ACC112 (cell line): ENCODE measurements at regions not wholly inside any gene's neighbourhood (a gene's known extent, or its start where the extent isn't known, plus 50 kb on each side); places are given as distances from the start of the nearest gene placed in this dataset.

Source experiments
- H2AFZ ChIP-seq: fragments of 200-600 bp; sonication (generic); one replicate; pipeline ENCODE4 v1.6.0; 2017; ENCODE audit warnings: antibody characterized with exemption, low read length; ENCODE audit not compliant: unreplicated experiment
- H3K27ac ChIP-seq: fragments of 200-600 bp; sonication (generic); 2 replicates; pipeline ENCODE4 v1.5.1; 2014; ENCODE audit warnings: low read depth, mild to moderate bottlenecking, antibody characterized with exemption, low read length, moderate library complexity
- H3K27me3 ChIP-seq: fragments of 200-600 bp; sonication (generic); 2 replicates; pipeline ENCODE4 v1.6.1; 2014; ENCODE audit warnings: mild to moderate bottlenecking, antibody characterized with exemption, low read length, moderate library complexity, mixed read lengths; ENCODE audit not compliant: insufficient read depth
- H3K36me3 ChIP-seq: fragments of 200-600 bp; sonication (generic); 2 replicates; pipeline ENCODE4 v1.6.1; 2016; ENCODE audit warnings: mild to moderate bottlenecking, antibody characterized with exemption, low read length, moderate library complexity, mixed read lengths; ENCODE audit not compliant: insufficient read depth
- H3K4me1 ChIP-seq: fragments of 200-600 bp; sonication (generic); one replicate; pipeline ENCODE4 v1.6.1; 2016; ENCODE audit warnings: low read length, mixed read lengths; ENCODE audit not compliant: insufficient read depth, unreplicated experiment, control insufficient read depth
- H3K4me3 ChIP-seq: fragments of 200-600 bp; sonication (generic); 2 replicates; pipeline ENCODE4 v1.5.1; 2014; ENCODE audit warnings: mild to moderate bottlenecking, low read depth, low read length
- H3K79me2 ChIP-seq: fragments of 200-600 bp; sonication (generic); one replicate; pipeline ENCODE4 v1.6.0; 2016; ENCODE audit warnings: low read length; ENCODE audit not compliant: control insufficient read depth, unreplicated experiment, insufficient read depth

GRCh38 chrX:20593402-20593801 lies 326.7 kb upstream of the RPS6KA3 start:
- Histone ChIP-seq H2AFZ (no peak overlapping the region), H3K36me3 (no peaks in the 10 kb centered on the region), H3K79me2 (no peaks in the 10 kb centered on the region)

GRCh38 chrX:20591246-20591645 lies 324.5 kb upstream of the RPS6KA3 start:
- Histone ChIP-seq H3K27ac (no peak overlapping the region), H3K27me3 (no peaks in the 10 kb centered on the region), H3K79me2 (no peaks in the 10 kb centered on the region), H2AFZ (no peak overlapping the region), H3K36me3 (no peaks in the 10 kb centered on the region), H3K4me3 (no peak overlapping the region), H3K4me1 (peaks cover 11% of the 10 kb centered on the region)

More at GRCh38 chrX:20593402-20593801, 326.7 kb upstream of the RPS6KA3 start:
- Histone ChIP-seq H3K27me3 (no peaks in the 10 kb centered on the region), H3K4me3 (no peak overlapping the region), H3K4me1 (peaks cover 11% of the 10 kb centered on the region), H3K27ac (no peak overlapping the region)

- no peaks in the 10 kb centered on the region for H3K4me1 ChIP-seq
- no peaks in the 10 kb centered on the region for H3K27me3 ChIP-seq
- H3K27ac ChIP-seq = no peak overlapping the region
- no peaks in the 10 kb centered on the region for H3K79me2 ChIP-seq
- H2AFZ ChIP-seq = no peak overlapping the region
- H3K4me3 ChIP-seq = no peak overlapping the region
- no peaks in the 10 kb centered on the region for H3K36me3 ChIP-seq
Observed at GRCh38 chrX:20585782-20586181, 319.1 kb upstream of the RPS6KA3 start.

GRCh38 chrX:20571611-20572010 lies 304.9 kb upstream of the RPS6KA3 start:
- no peak overlapping the region for H3K27ac ChIP-seq
- H3K27me3 ChIP-seq = no peaks in the 10 kb centered on the region
- H3K4me1 ChIP-seq = no peaks in the 10 kb centered on the region
- H3K79me2 ChIP-seq = no peaks in the 10 kb centered on the region
- no peak overlapping the region for H3K4me3 ChIP-seq
- H3K36me3 ChIP-seq = no peaks in the 10 kb centered on the region
- H2AFZ ChIP-seq = no peak overlapping the region

GRCh38 chrX:20567108-20567507 lies 300.4 kb upstream of the RPS6KA3 start:
- H3K79me2 ChIP-seq = no peaks in the 10 kb centered on the region
- no peaks in the 10 kb centered on the region for H3K4me1 ChIP-seq
- no peaks in the 10 kb centered on the region for H3K36me3 ChIP-seq
- H3K27me3 ChIP-seq = no peaks in the 10 kb centered on the region
- no peak overlapping the region for H2AFZ ChIP-seq
- no peak overlapping the region for H3K27ac ChIP-seq
- no peak overlapping the region for H3K4me3 ChIP-seq

GRCh38 chrX:20547611-20548051 lies 280.9 kb upstream of the RPS6KA3 start:
- no peaks in the 10 kb centered on the region for H3K79me2 ChIP-seq
- no peak overlapping the region for H3K4me3 ChIP-seq
- no peaks in the 10 kb centered on the region for H3K36me3 ChIP-seq
- peaks cover 9% of the 10 kb centered on the region for H3K4me1 ChIP-seq
- peak overlapping the region; percentile 29; the same call in 1 of the 2 replicates for H3K27ac ChIP-seq
- peak overlapping the region; percentile 60 for H2AFZ ChIP-seq
- H3K27me3 ChIP-seq = no peaks in the 10 kb centered on the region

- Histone ChIP-seq H3K4me3 (no peak overlapping the region), H3K79me2 (no peaks in the 10 kb centered on the region), H3K36me3 (no peaks in the 10 kb centered on the region), H3K4me1 (peaks cover 9% of the 10 kb centered on the region), H3K27me3 (no peaks in the 10 kb centered on the region), H3K27ac (no peak overlapping the region), H2AFZ (no peak overlapping the region)
Observed at GRCh38 chrX:20545538-20545937, 278.8 kb upstream of the RPS6KA3 start.

GRCh38 chrX:20542072-20542471 lies 275.4 kb upstream of the RPS6KA3 start:
- Histone ChIP-seq H3K4me1 (no peaks in the 10 kb centered on the region), H2AFZ (no peak overlapping the region), H3K4me3 (no peak overlapping the region), H3K27me3 (no peaks in the 10 kb centered on the region), H3K36me3 (no peaks in the 10 kb centered on the region), H3K27ac (no peak overlapping the region), H3K79me2 (no peaks in the 10 kb centered on the region)

GRCh38 chrX:20538974-20539373 lies 272.3 kb upstream of the RPS6KA3 start:
- H3K4me1 ChIP-seq = no peaks in the 10 kb centered on the region
- no peak overlapping the region for H3K27ac ChIP-seq
- no peak overlapping the region for H3K4me3 ChIP-seq
- H3K79me2 ChIP-seq = no peaks in the 10 kb centered on the region
- H3K27me3 ChIP-seq = peaks cover 20% of the 10 kb centered on the region
- H3K36me3 ChIP-seq = no peaks in the 10 kb centered on the region
- H2AFZ ChIP-seq = no peak overlapping the region

GRCh38 chrX:20531667-20532066 lies 265.0 kb upstream of the RPS6KA3 start:
- Histone ChIP-seq H3K79me2 (no peaks in the 10 kb centered on the region), H3K4me3 (no peak overlapping the region), H3K36me3 (no peaks in the 10 kb centered on the region), H3K4me1 (peaks cover 28% of the 10 kb centered on the region), H3K27me3 (peaks cover 37% of the 10 kb centered on the region), H3K27ac (no peak overlapping the region), H2AFZ (no peak overlapping the region)

GRCh38 chrX:20530406-20530921 lies 263.8 kb upstream of the RPS6KA3 start:
- Histone ChIP-seq H3K4me1 (peaks cover 30% of the 10 kb centered on the region), H3K36me3 (no peaks in the 10 kb centered on the region), H3K27ac (no peak overlapping the region), H3K79me2 (no peaks in the 10 kb centered on the region), H3K4me3 (peak overlapping the region; percentile 71), H3K27me3 (peaks cover 32% of the 10 kb centered on the region), H2AFZ (no peak overlapping the region)
